Right ventricle myocardium inferior (tissue), 1 donor: ENCODE measurements at regions not wholly inside any gene's neighbourhood (a gene's known extent, or its start where the extent isn't known, plus 50 kb on each side); places are given as distances from the start of the nearest gene placed in this dataset.

Source experiments
- ATAC-seq: fragments of 200-7000 bp; cut with Tn5 transposase; one replicate; pipeline ENCODE4 v1.9.1; 2020; ENCODE audit warnings: mild to moderate bottlenecking, moderate library complexity
- DNase-seq: peaks from one replicate; pipeline ENCODE4 v3.0.0; 2021; ENCODE audit errors: missing footprints
- intact Hi-C: fragments of 100-400 bp; cut with DNase I; formaldehyde crosslinking; loops from one replicate; pipeline ENCODE4 v1.11.0; 2022
- donor health status: DM: no; HTN: yes; CAD: no; lungs with severe emphysema.

DNA sequence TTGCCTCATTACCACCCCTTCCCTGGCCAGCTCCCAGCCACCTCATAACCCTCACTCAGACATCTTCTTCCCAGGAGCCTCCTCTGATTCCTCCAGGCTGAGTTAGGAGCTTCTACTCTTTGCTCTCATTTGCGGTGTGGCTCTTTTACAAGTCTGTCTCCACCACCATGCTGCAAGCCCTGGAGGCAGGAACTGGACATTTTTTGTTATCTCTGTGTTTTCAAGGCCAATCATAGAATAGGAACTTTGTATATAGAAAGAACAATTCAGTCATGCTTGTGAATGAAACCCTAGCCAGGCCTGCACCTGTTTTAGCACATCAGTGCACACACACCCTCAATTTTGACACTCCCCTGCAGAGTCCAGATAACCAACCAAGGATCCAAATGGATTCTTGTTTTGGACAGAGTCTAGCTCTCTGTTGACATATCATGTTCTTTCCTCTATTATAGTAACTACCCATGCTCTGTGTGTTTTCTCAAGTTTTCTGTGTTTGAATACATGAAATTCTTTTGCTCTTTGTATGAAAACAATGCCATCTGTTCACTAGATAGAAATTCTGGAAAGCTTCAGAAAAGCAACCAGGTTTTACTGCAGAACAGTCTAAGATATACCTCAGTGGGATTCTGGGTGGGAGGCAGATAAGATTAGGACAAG, 60.9 kb upstream of the ZNF648 start:
- no peak for DNase-seq
- ATAC-seq, result no peak
- intact Hi-C loops, result no loop called here

DNA sequence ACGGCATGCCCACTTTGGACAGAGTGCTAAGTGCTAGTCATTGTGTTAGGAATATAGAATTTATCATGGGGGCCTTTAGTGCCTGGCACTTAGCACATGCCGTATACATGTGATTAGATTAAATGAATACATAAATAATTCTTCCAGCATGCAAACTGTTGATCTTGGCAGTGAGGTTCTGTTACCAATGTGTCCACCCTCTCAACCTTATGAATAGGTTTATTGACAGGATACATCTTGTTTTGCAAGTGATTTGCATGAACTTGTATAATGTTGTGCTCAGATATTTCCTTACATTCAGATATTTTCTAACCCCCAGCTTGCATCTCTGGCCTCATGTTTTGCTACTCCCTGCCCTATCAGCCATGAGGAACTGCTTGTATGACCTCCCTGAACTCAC, 60.3 kb upstream of the ZNF648 start:
- DNase-seq, result no peak
- intact Hi-C loops, result no loop called here
- no peak for ATAC-seq

DNA sequence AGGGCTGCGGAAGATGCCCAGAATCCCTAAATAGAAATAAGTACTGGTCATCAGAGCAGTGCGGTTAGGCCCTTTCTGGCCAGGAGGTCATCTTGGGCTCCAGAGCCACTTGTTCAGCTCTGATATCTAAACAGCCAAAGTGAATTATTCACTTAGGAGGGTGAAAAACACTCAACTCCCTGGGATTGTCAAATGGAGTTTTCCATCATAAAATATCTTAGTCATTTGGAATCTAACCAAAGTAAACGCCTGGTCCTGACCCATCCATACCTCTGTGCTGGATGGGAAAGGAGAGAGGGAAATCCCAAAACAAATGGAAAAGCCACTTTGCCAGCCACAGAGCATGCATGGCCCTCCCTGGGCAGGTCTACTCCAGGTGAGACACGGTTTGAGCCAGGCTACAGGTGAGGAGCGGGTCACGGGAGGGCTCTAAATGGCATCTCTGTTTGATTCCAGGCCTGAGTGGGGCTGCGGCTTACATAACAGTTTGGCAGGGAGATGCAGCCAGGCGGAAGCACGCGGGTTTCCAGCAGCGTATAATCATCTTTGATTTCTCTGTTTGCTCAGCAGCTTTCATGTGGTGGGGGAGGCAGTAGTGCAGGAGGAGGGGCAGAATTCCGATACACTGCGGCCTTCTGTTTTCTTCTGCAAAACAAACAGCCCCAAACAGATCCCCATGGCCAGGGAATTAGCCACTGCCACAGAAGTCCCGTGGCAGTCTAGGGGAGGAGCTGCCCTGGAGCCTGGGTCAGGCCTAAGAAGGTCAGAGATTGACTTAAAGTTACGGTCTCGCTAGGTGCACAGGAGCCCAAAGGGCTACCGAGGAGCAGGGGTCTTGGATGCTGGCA, 59.1 kb upstream of the ZNF648 start:
- intact Hi-C loops, result no loop called here
- ATAC-seq (peak; percentile 82), DNase-seq (no peak)

DNA sequence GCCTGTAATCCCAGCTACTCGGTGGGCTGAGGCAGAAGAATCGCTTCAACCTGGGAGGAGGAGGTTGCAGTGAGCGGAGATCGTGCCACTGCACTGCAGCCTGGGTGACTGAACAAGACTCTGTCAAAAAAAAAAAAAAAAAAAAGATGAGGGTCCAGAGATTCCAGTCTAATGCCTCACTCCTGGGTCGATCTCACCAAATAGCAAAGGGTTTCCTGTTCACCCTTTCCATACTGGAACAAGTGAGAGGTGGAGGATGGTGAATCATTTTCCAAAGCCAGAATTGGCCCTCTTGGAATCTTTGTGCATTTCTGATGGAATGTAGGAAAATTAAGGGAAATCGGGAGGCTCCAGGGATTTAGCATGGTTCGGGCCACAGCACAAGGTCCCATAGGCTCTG, 58.1 kb upstream of the ZNF648 start:
- ATAC-seq, result no peak
- no peak for DNase-seq
- intact Hi-C loops, result no loop called here

DNA sequence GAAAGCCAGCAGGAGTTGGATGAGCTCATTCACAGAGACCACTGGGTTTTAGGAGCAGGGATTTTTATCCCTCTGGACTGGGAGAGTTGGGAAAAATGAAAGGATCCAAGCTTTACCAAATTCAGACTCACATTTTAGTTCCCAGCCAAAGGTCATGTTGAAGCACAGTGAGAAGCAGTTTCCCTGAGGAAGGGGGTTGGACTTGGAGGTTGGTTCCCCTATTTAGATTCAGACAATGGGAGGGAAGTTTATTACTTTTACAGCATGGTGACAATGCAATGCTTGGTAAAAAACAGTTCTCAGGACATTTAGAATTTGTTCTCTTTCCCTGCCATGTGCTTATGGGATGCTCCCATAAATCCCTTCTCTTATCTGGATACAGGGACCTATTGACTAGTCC, 57.3 kb upstream of the ZNF648 start:
- ATAC-seq (no peak), DNase-seq (no peak)
- intact Hi-C loops, result no loop called here

DNA sequence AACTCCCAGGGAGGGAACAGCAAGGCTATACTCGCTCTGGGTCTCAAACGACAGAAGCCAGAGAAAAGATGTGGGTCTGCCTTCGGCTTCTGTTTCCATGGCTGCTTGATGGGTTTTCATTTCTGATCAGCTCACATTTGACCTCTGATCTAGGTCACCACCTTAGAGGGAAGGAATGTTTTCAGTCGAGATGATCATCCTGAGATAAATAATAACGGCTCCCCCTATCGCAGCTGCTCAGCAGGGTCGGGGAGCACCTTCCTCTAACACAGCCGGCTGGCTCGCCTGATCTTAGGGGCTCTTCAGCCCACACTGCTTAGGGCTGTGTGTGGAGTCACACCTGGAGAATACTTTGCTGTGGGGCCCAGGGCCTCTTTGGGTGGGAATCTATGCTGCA, 53.1 kb upstream of the ZNF648 start:
- ATAC-seq (no peak), DNase-seq (no peak)
- intact Hi-C loops, result no loop called here

DNA sequence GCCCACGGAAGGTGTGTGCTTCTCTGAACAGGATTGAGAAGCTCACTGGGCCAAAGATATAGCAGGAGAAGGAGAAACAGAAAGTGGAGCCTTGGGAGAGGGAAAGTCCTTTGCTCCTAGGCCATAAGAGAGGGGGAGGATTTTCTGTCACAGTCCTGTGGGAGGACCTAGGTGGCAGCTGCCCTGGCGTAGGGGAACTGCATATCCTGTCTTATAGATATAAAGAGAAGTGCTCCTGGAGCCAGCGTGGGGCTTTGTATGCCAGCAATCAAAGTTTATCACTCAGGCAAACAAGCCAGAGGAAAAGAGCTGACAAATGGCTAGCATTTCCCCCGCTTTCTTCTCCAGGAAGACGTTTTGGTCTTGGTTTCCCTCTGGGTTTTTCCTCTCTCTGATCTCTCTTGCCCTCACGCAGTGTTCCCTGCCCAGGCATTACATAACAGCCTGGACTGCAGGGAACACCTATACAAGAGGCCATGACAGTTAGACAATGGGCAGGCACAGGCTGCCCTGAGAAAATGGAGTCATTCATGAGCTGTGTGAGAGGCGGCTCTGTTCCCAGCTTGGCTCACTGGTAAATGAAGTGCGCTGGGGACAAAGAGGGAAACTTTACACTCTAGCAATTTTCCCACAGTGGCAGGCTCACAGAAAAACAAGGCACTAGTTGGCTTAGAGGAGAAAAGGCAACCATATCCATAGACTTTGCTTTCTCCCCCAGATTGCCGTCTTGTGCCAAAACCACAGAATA, 52.5 kb upstream of the ZNF648 start:
- DNase-seq (no peak), ATAC-seq (peak; percentile 31)
- intact Hi-C loops, result no loop called here

DNA sequence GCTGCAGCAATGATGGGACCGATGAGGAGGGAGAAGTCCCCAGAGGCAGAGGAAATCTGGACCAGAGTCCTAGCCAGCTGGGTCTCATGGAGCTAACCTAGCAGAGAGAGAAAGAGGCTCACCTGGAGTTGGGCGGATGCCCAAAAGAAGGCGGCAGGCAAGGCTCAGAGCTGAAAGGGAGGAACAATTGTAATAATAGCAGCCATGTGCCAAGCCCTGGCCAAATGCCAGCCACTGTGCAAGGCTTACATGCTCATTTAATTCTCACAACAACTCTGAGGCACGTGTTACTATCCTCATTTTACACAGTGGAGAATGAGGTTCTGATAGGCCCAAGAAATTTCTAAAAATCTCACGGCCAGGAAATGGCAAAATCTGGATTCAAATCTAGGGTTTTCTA, 50.0 kb upstream of the ZNF648 start:
- ATAC-seq (no peak), DNase-seq (no peak)
- intact Hi-C loops, result no loop called here
